Stomach (tissue), 8 donors: ENCODE measurements at regions not wholly inside any gene's neighbourhood (a gene's known extent, or its start where the extent isn't known, plus 50 kb on each side); places are given as distances from the start of the nearest gene placed in this dataset.
A peak's percentile ranks its signal among the peaks of the same experiment; 100 is the strongest.

Source experiments
- DNase-seq, 2 donors: peaks; one replicate each; pipeline versions ENCODE4 v3.0.0 to v3.0.0-alpha.2; 2013 to 2019
- H3K27ac ChIP-seq, 5 donors: fragments of 200-600 bp in 4 of 5; sonication (generic) in 4 of 5; one replicate each; pipeline ENCODE4 v1.5.1; 2013 to 2019; ENCODE audit warnings: mild to moderate bottlenecking in 1 of 5, moderate library complexity in 1 of 5
- H3K27me3 ChIP-seq, 3 donors: fragments of 200-600 bp; sonication (generic); one replicate each; pipeline ENCODE4 v1.5.1; 2017 to 2019; ENCODE audit warnings: mixed run types in 1 of 3
- H3K36me3 ChIP-seq, 4 donors: fragments of 200-600 bp; sonication (generic); 1 replicate in 3 of 4; 2 replicates in 1 of 4; pipeline ENCODE4 v1.5.1; 2016 to 2019
- H3K4me1 ChIP-seq, 4 donors: fragments of 200-600 bp; sonication (generic); one replicate each; pipeline ENCODE4 v1.5.1; 2016 to 2019
- H3K4me3 ChIP-seq, 4 donors: fragments of 200-600 bp; sonication (generic) in 3 of 4; one replicate each; pipeline ENCODE4 v1.5.1; 2016 to 2019; ENCODE audit warnings: mild to moderate bottlenecking in 1 of 4
- H3K9me3 ChIP-seq, 4 donors: fragments of 200-600 bp; sonication (generic); one replicate each; pipeline ENCODE4 v1.5.1; 2016 to 2019
- CTCF ChIP-seq, 7 experiments: fragments of 450-650 bp in 4 of 7; fragments of 200-600 bp in 3 of 7; sonication (generic) in 3 of 7; IDR thresholded peaks; one replicate each; pipeline ENCODE4 v1.5.1; 2016 to 2019; ENCODE audit warnings: antibody characterized with exemption in 7 of 7, control low read depth in 2 of 7, mild to moderate bottlenecking in 1 of 7
- EP300 ChIP-seq: sonication (generic); formaldehyde crosslinking; IDR thresholded peaks from one replicate; pipeline ENCODE4 v1.6.1; 2017; ENCODE audit warnings: antibody characterized with exemption
- POLR2A ChIP-seq, 4 donors: fragments of 450-650 bp; IDR thresholded peaks; one replicate each; pipeline ENCODE4 v1.6.1; 2016; ENCODE audit warnings: antibody characterized with exemption in 4 of 4, control low read depth in 2 of 4, mild to moderate bottlenecking in 1 of 4, moderate library complexity in 1 of 4
- POLR2AphosphoS5 ChIP-seq, 3 donors: sonication (generic); formaldehyde crosslinking; IDR thresholded peaks; one replicate each; pipeline ENCODE4 v1.6.1; 2016; ENCODE audit warnings: antibody characterized with exemption in 3 of 3
- WGBS, 5 donors: extraction: QIAGEN DNeasy Blood & Tissue Kit in 3 of 5; methylation state at CpG; one replicate each; pipeline versions ENCODE4 v1.1.5 to v1.1.7; 2013 to 2018; 5-methylcytosine and 5-hydroxymethylcytosine counted together
- intact Hi-C: fragments of 100-400 bp; cut with DNase I; formaldehyde crosslinking; loops from one replicate; pipeline ENCODE4 v1.15.1; 2023; ENCODE audit warnings: low total_unique reads
- donor health status: healthy with polysubstance abuse.
- donor health status: Bipolar disorder and iron deficiency.
- donor health status: healthy.

- no peak overlapping the region for H3K4me3 ChIP-seq
- H3K36me3 ChIP-seq, result no peaks in the 10 kb centered on the region
- no peaks in the 10 kb centered on the region for H3K9me3 ChIP-seq
- no peaks in the 10 kb centered on the region for H3K27me3 ChIP-seq
- H3K27ac ChIP-seq, result no peak overlapping the region
- intact Hi-C loops, result loop anchor here (5.0 kb wide), 1 partner anchor 50 kb away; no protein-coding TSS in a partner anchor
- DNase-seq, result peak in 1 of 2 donors; percentile 18
- no peak for TF ChIP-seq POLR2A (IDR thresholded peaks at IDR 0.05)
- TF ChIP-seq POLR2AphosphoS5 (IDR thresholded peaks at IDR 0.05), result peak in 1 of 3 donors; percentile 54
- 63 to 78% (median 71%) methylated on average over 17 of the region's 17 CpGs for whole genome bisulfite sequencing, 5 donors
- peaks cover 0 to 11% (median 0%) of the 10 kb centered on the region in 4 donors for H3K4me1 ChIP-seq
Observed at GRCh38 chr15:95557226-95558046, 773.1 kb upstream of the NR2F2 start.

GRCh38 chr15:95558131-95558530 lies 772.4 kb upstream of the NR2F2 start:
- no peak for TF ChIP-seq POLR2A (IDR thresholded peaks at IDR 0.05)
- TF ChIP-seq EP300, result no peak
- no peak for TF ChIP-seq CTCF (IDR thresholded peaks at IDR 0.05)
- no peak for TF ChIP-seq POLR2AphosphoS5 (IDR thresholded peaks at IDR 0.05)
- Histone ChIP-seq H3K27me3 (no peaks in the 10 kb centered on the region), H3K9me3 (no peaks in the 10 kb centered on the region), H3K4me3 (no peak overlapping the region), H3K27ac (no peak overlapping the region), H3K4me1 (peaks cover 0 to 11% (median 0%) of the 10 kb centered on the region in 4 donors), H3K36me3 (no peaks in the 10 kb centered on the region)
- no peak for DNase-seq
- 58 to 82% (median 63%) methylated on average over 2 of the region's 2 CpGs for WGBS, 5 donors
- intact Hi-C loops, result loop anchor here (5.0 kb wide), 1 partner anchor 49 kb away; no protein-coding TSS in a partner anchor

- no peak for TF ChIP-seq CTCF (IDR thresholded peaks at IDR 0.05)
- no peak for TF ChIP-seq POLR2A (IDR thresholded peaks at IDR 0.05)
- no peak for TF ChIP-seq POLR2AphosphoS5 (IDR thresholded peaks at IDR 0.05)
- TF ChIP-seq EP300, result no peak
- Histone ChIP-seq H3K4me1 (peaks cover 0 to 11% (median 0%) of the 10 kb centered on the region in 4 donors), H3K36me3 (no peaks in the 10 kb centered on the region), H3K27me3 (no peaks in the 10 kb centered on the region), H3K27ac (no peak overlapping the region), H3K4me3 (no peak overlapping the region), H3K9me3 (no peaks in the 10 kb centered on the region)
- intact Hi-C loops, result loop anchor here (5.0 kb wide), 1 partner anchor 48 kb away; no protein-coding TSS in a partner anchor
- 75 to 86% (median 81%) methylated on average over 2 of the region's 2 CpGs for WGBS, 5 donors
- DNase-seq, result no peak
Observed at GRCh38 chr15:95558916-95559315, 771.6 kb upstream of the NR2F2 start.

- no peak overlapping the region for H3K27ac ChIP-seq
Observed at GRCh38 chr15:95559875-95560394, 770.6 kb upstream of the NR2F2 start.

More at GRCh38 chr15:95559875-95560394, 770.6 kb upstream of the NR2F2 start:
- no peaks in the 10 kb centered on the region for H3K36me3 ChIP-seq
- DNase-seq, result no peak
- 74 to 86% (median 81%) methylated on average over 7 of the region's 7 CpGs for WGBS, 5 donors
- peaks cover 0 to 11% (median 0%) of the 10 kb centered on the region in 4 donors for H3K4me1 ChIP-seq
- H3K4me3 ChIP-seq, result no peak overlapping the region
- intact Hi-C loops, result loop anchor here (5.0 kb wide), 1 partner anchor 47 kb away; no protein-coding TSS in a partner anchor
- H3K27me3 ChIP-seq, result no peaks in the 10 kb centered on the region
- TF ChIP-seq EP300 (no peak), CTCF (IDR thresholded peaks at IDR 0.05) (no peak), POLR2AphosphoS5 (IDR thresholded peaks at IDR 0.05) (no peak), POLR2A (IDR thresholded peaks at IDR 0.05) (no peak)
- no peaks in the 10 kb centered on the region for H3K9me3 ChIP-seq
